Large intestine (tissue), 3 donors: ENCODE measurements at regions not wholly inside any gene's neighbourhood (a gene's known extent, or its start where the extent isn't known, plus 50 kb on each side); places are given as distances from the start of the nearest gene placed in this dataset.

ENCODE experiments used
- DNase-seq, 2 donors: peaks; one replicate each; pipeline versions ENCODE4 v3.0.0 to v3.0.0-alpha.2; 2013
- H3K27ac ChIP-seq: one replicate; pipeline ENCODE4 v1.5.1; 2013; ENCODE audit warnings: low read length
- H3K27me3 ChIP-seq: 2 replicates; pipeline ENCODE4 v1.6.1; 2013; ENCODE audit warnings: low read length; ENCODE audit not compliant: control insufficient read depth, insufficient read depth
- H3K36me3 ChIP-seq: 2 replicates; pipeline ENCODE4 v1.6.1; 2013; ENCODE audit warnings: low read length; ENCODE audit not compliant: control insufficient read depth, insufficient read depth
- H3K4me1 ChIP-seq: one replicate; pipeline ENCODE4 v1.6.1; 2013; ENCODE audit warnings: low read length; ENCODE audit not compliant: control insufficient read depth, insufficient read depth
- H3K4me3 ChIP-seq: one replicate; pipeline ENCODE4 v1.5.1; 2013; ENCODE audit warnings: low read length
- H3K9me3 ChIP-seq: one replicate; pipeline ENCODE4 v1.6.1; 2013; ENCODE audit warnings: mild to moderate bottlenecking, low read depth, low read length, moderate library complexity; ENCODE audit not compliant: control insufficient read depth
- WGBS: methylation state at CpG from one replicate; pipeline ENCODE4 v1.1.5; 2013; ENCODE audit warnings: low lambda C conversion rate; ENCODE audit not compliant: insufficient coverage; 5-methylcytosine and 5-hydroxymethylcytosine counted together

- Histone ChIP-seq H3K27me3 (no peaks in the 10 kb centered on the region), H3K4me3 (no peak overlapping the region), H3K27ac (no peak overlapping the region), H3K9me3 (no peaks in the 10 kb centered on the region), H3K4me1 (no peaks in the 10 kb centered on the region), H3K36me3 (no peaks in the 10 kb centered on the region)
- peak in 1 of 2 donors; percentile 12 for DNase-seq
- no CpG with 5 or more reads among the region's 6 CpGs for WGBS
These were observed 210.9 kb upstream of the GGTLC1 start for GRCh38 chr20:24199501-24199900.

GRCh38 chr20:24194143-24194542 lies 205.6 kb upstream of the GGTLC1 start:
- Histone ChIP-seq H3K36me3 (no peaks in the 10 kb centered on the region), H3K27me3 (no peaks in the 10 kb centered on the region), H3K4me3 (no peak overlapping the region), H3K27ac (peak overlapping the region; percentile 62), H3K4me1 (no peaks in the 10 kb centered on the region), H3K9me3 (no peaks in the 10 kb centered on the region)
- DNase-seq: peak; percentile 61 to 70
- 40% methylated on average over 1 of the region's 3 CpGs for WGBS

GRCh38 chr20:24190905-24191304 lies 202.3 kb upstream of the GGTLC1 start:
- Histone ChIP-seq H3K27me3 (no peaks in the 10 kb centered on the region), H3K36me3 (no peaks in the 10 kb centered on the region), H3K9me3 (no peaks in the 10 kb centered on the region), H3K4me1 (no peaks in the 10 kb centered on the region), H3K27ac (no peak overlapping the region), H3K4me3 (no peak overlapping the region)
- no peak for DNase-seq
- WGBS: 100% methylated on average over 1 of the region's 1 CpG

- Histone ChIP-seq H3K36me3 (no peaks in the 10 kb centered on the region), H3K27ac (no peak overlapping the region), H3K4me3 (no peak overlapping the region), H3K4me1 (no peaks in the 10 kb centered on the region), H3K27me3 (no peaks in the 10 kb centered on the region), H3K9me3 (no peaks in the 10 kb centered on the region)
- DNase-seq: no peak
These were observed 197.2 kb upstream of the GGTLC1 start for GRCh38 chr20:24185791-24186190.

GRCh38 chr20:24181151-24181550 lies 192.6 kb upstream of the GGTLC1 start:
- no peak for DNase-seq
- no peaks in the 10 kb centered on the region for H3K27me3 ChIP-seq
- H3K9me3 ChIP-seq: no peaks in the 10 kb centered on the region
- no peaks in the 10 kb centered on the region for H3K36me3 ChIP-seq
- no peak overlapping the region for H3K27ac ChIP-seq
- no peak overlapping the region for H3K4me3 ChIP-seq
- H3K4me1 ChIP-seq: no peaks in the 10 kb centered on the region

DNA sequence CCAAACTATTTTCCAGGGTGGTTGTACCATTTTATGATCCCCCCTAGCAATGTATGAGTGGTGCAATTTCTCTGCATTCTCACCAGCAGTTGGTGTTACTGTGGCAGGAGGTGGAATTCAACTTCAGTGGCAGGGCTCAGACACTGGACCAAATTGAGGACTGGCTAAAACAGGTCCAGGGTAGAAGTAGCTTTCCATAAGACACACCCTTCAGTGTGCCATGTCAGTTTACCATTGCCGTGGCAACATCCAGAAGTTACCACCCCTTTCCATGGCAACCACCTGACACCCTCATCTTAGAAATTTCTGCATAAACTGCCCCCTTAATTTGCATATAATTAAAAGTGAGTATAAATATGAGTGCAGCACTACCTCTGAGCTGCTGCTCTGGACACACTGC lies 180.7 kb upstream of the GGTLC1 start:
- Histone ChIP-seq H3K36me3 (no peaks in the 10 kb centered on the region), H3K4me1 (no peaks in the 10 kb centered on the region), H3K4me3 (no peak overlapping the region), H3K27ac (no peak overlapping the region), H3K9me3 (no peaks in the 10 kb centered on the region), H3K27me3 (no peaks in the 10 kb centered on the region)
- DNase-seq: no peak
- WGBS: no CpG with 5 or more reads among the region's 1 CpG

- 60% methylated on average over 1 of the region's 3 CpGs for WGBS
- DNase-seq: no peak
- Histone ChIP-seq H3K4me1 (no peaks in the 10 kb centered on the region), H3K36me3 (no peaks in the 10 kb centered on the region), H3K9me3 (no peaks in the 10 kb centered on the region), H3K27me3 (no peaks in the 10 kb centered on the region), H3K4me3 (no peak overlapping the region), H3K27ac (no peak overlapping the region)
These were observed 177.8 kb upstream of the GGTLC1 start for GRCh38 chr20:24166412-24166811.

DNA sequence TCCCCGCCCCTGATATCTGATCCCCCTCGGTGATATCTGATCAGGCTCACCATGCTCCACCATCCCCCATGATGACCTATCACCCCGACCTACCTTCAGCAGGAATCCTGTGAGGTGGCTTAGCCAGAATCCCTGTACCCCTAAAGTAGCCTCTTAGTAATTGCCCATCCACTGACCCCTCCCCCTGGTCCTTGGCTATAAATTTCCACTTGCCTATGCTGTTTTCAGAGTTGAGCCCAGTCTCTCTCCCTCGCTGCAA lies 177.5 kb upstream of the GGTLC1 start:
- DNase-seq: no peak
- Histone ChIP-seq H3K27ac (no peak overlapping the region), H3K4me3 (no peak overlapping the region), H3K4me1 (no peaks in the 10 kb centered on the region), H3K36me3 (no peaks in the 10 kb centered on the region), H3K27me3 (no peaks in the 10 kb centered on the region), H3K9me3 (no peaks in the 10 kb centered on the region)
- WGBS: no CpG with 5 or more reads among the region's 4 CpGs

- Histone ChIP-seq H3K4me1 (no peaks in the 10 kb centered on the region), H3K36me3 (no peaks in the 10 kb centered on the region), H3K9me3 (no peaks in the 10 kb centered on the region), H3K27me3 (no peaks in the 10 kb centered on the region), H3K27ac (no peak overlapping the region), H3K4me3 (no peak overlapping the region)
- no peak for DNase-seq
- WGBS: 100% methylated on average over 1 of the region's 6 CpGs
These were observed 176.9 kb upstream of the GGTLC1 start for GRCh38 chr20:24165301-24166122.

GRCh38 chr20:24164360-24164759 lies 175.8 kb upstream of the GGTLC1 start:
- H3K27ac ChIP-seq: no peak overlapping the region
- no CpG with 5 or more reads among the region's 5 CpGs for WGBS
- H3K36me3 ChIP-seq: no peaks in the 10 kb centered on the region
- H3K4me3 ChIP-seq: no peak overlapping the region
- DNase-seq: no peak
- H3K9me3 ChIP-seq: no peaks in the 10 kb centered on the region
- no peaks in the 10 kb centered on the region for H3K4me1 ChIP-seq
- H3K27me3 ChIP-seq: no peaks in the 10 kb centered on the region

- no CpG with 5 or more reads among the region's 2 CpGs for WGBS
- no peaks in the 10 kb centered on the region for H3K27me3 ChIP-seq
- H3K27ac ChIP-seq: no peak overlapping the region
- no peaks in the 10 kb centered on the region for H3K4me1 ChIP-seq
- no peak for DNase-seq
- H3K4me3 ChIP-seq: no peak overlapping the region
- H3K9me3 ChIP-seq: no peaks in the 10 kb centered on the region
- no peaks in the 10 kb centered on the region for H3K36me3 ChIP-seq
These were observed 174.9 kb upstream of the GGTLC1 start for GRCh38 chr20:24163506-24163905.
